SU-DHL-6 (cell line): ENCODE measurements at regions not wholly inside any gene's neighbourhood (a gene's known extent, or its start where the extent isn't known, plus 50 kb on each side); places are given as distances from the start of the nearest gene placed in this dataset.
"Not testable (repeated sequence)": the region's sequence is repeated elsewhere in the genome, so short reads cannot be mapped to it uniquely, and the experiment has no call there.

Experiments used
- H2AFZ ChIP-seq: fragments of 200-600 bp; sonication (generic); 2 replicates; pipeline ENCODE4 v1.6.1; 2014; ENCODE audit warnings: low read depth, mild to moderate bottlenecking, moderate library complexity, mixed read lengths, antibody characterized with exemption, low read length; ENCODE audit not compliant: severe bottlenecking
- H3F3A ChIP-seq: fragments of 200-600 bp; shearing (Covaris generic); 2 replicates; pipeline ENCODE4 v1.6.0; 2016; ENCODE audit warnings: antibody characterized with exemption, mild to moderate bottlenecking; ENCODE audit not compliant: insufficient read depth
- H3K27ac ChIP-seq: fragments of 200-600 bp; sonication (generic); 2 replicates; pipeline ENCODE4 v1.5.1; 2016; ENCODE audit warnings: low read depth, mild to moderate bottlenecking, low read length, moderate library complexity, mixed read lengths
- H3K27me3 ChIP-seq: fragments of 200-600 bp; sonication (generic), shearing (Covaris generic); 2 replicates; pipeline ENCODE4 v1.6.0; 2014; ENCODE audit warnings: mild to moderate bottlenecking, low read length
- H3K36me3 ChIP-seq: fragments of 200-600 bp; sonication (generic); 2 replicates; pipeline ENCODE4 v1.6.1; 2014; ENCODE audit warnings: mild to moderate bottlenecking, low read length, mixed read lengths
- H3K4me2 ChIP-seq: fragments of 300-600, 200-600 bp; shearing (Covaris generic), sonication (generic); 2 replicates; pipeline ENCODE4 v1.6.0; 2014; ENCODE audit warnings: low read length, low read depth, mild to moderate bottlenecking; ENCODE audit not compliant: poor library complexity, severe bottlenecking
- H3K4me3 ChIP-seq: fragments of 200-600 bp; sonication (generic); 2 replicates; pipeline ENCODE4 v1.5.1; 2014; ENCODE audit warnings: antibody characterized with exemption, low read length, mild to moderate bottlenecking, mixed read lengths; ENCODE audit not compliant: insufficient read depth, poor library complexity, severe bottlenecking
- H3K79me2 ChIP-seq: fragments of 200-600 bp; sonication (generic); 2 replicates; pipeline ENCODE4 v1.6.1; 2014; ENCODE audit warnings: mild to moderate bottlenecking, low read length, moderate library complexity; ENCODE audit not compliant: insufficient read depth
- H3K9ac ChIP-seq: fragments of 200-600 bp; sonication (generic); 2 replicates; pipeline ENCODE4 v1.7.0; 2014; ENCODE audit warnings: mild to moderate bottlenecking, low read length
- H3K9me2 ChIP-seq: fragments of 200-600 bp; sonication (generic); replicated peaks from 2 replicates; pipeline ENCODE4 v1.6.1; 2014; ENCODE audit warnings: low read length; ENCODE audit not compliant: insufficient read depth
- H3K9me3 ChIP-seq: fragments of 200-600 bp; sonication (generic); 2 replicates; pipeline ENCODE4 v1.6.1; 2014; ENCODE audit warnings: low read length, mixed read lengths; ENCODE audit not compliant: insufficient read depth
- H4K20me1 ChIP-seq: fragments of 200-600 bp; sonication (generic); 2 replicates; pipeline ENCODE4 v1.6.1; 2014; ENCODE audit warnings: low read depth, mild to moderate bottlenecking, antibody characterized with exemption, low read length, moderate library complexity, mixed read lengths
- CTCF ChIP-seq: fragments of 200-600 bp; sonication (generic); IDR thresholded peaks from one replicate; pipeline ENCODE4 v1.5.1; 2017; ENCODE audit warnings: antibody characterized with exemption, mild to moderate bottlenecking, low read length, moderate library complexity; ENCODE audit not compliant: insufficient read depth, poor library complexity, severe bottlenecking
- EZH2phosphoT487 ChIP-seq: fragments of 200-600 bp; sonication (generic), shearing (Covaris generic); conservative IDR thresholded peaks from 2 replicates; pipeline ENCODE4 v1.6.1; 2018; ENCODE audit warnings: mild to moderate bottlenecking, antibody characterized with exemption, low read length, moderate library complexity, mixed read lengths

GRCh38 chr4:26015133-26015651 is 101.2 kb downstream of the SMIM20 start:
- Histone ChIP-seq H3K9me3 (no peaks in the 10 kb centered on the region), H3K4me2 (no peak overlapping the region), H3F3A (no peaks in the 10 kb centered on the region), H2AFZ (no peak overlapping the region), H3K27ac (no peak overlapping the region), H4K20me1 (no peaks in the 10 kb centered on the region), H3K27me3 (no peaks in the 10 kb centered on the region), H3K4me3 (no peak overlapping the region), H3K9me2 (no peaks in the 10 kb centered on the region), H3K36me3 (no peaks in the 10 kb centered on the region), H3K79me2 (no peaks in the 10 kb centered on the region), H3K9ac (no peak overlapping the region)
- TF ChIP-seq EZH2phosphoT487 (no peak), CTCF (no peak)

GRCh38 chr4:26015906-26016305 is 101.9 kb downstream of the SMIM20 start:
- Histone ChIP-seq H3K4me2 (no peak overlapping the region), H3K27me3 (no peaks in the 10 kb centered on the region), H3K9ac (no peak overlapping the region), H3K9me2 (no peaks in the 10 kb centered on the region), H3K36me3 (no peaks in the 10 kb centered on the region), H3K27ac (no peak overlapping the region), H3K9me3 (no peaks in the 10 kb centered on the region), H4K20me1 (no peaks in the 10 kb centered on the region), H3K4me3 (no peak overlapping the region), H2AFZ (no peak overlapping the region), H3F3A (no peaks in the 10 kb centered on the region), H3K79me2 (no peaks in the 10 kb centered on the region)
- TF ChIP-seq EZH2phosphoT487 (no peak), CTCF (no peak)

GRCh38 chr4:26017531-26017930 is 103.5 kb downstream of the SMIM20 start:
- Histone ChIP-seq H4K20me1 (no peaks in the 10 kb centered on the region), H3K27ac (no peak overlapping the region), H3K9ac (no peak overlapping the region), H3K4me3 (no peak overlapping the region), H3K9me3 (no peaks in the 10 kb centered on the region), H3F3A (no peaks in the 10 kb centered on the region), H2AFZ (no peak overlapping the region), H3K79me2 (no peaks in the 10 kb centered on the region), H3K9me2 (no peaks in the 10 kb centered on the region), H3K27me3 (no peaks in the 10 kb centered on the region), H3K4me2 (no peak overlapping the region), H3K36me3 (no peaks in the 10 kb centered on the region)
- TF ChIP-seq EZH2phosphoT487 (no peak), CTCF (no peak)

- not testable (repeated sequence) for H3K27me3 ChIP-seq, H3K4me2 ChIP-seq, H3K9ac ChIP-seq, H3K4me3 ChIP-seq, H3K36me3 ChIP-seq, H3K9me3 ChIP-seq, H3K9me2 ChIP-seq, H3K27ac ChIP-seq, H3F3A ChIP-seq, H2AFZ ChIP-seq, H3K79me2 ChIP-seq, H4K20me1 ChIP-seq
Observed at GRCh38 chr4:26017961-26018700, 104.1 kb downstream of the SMIM20 start.
